HEK293 (cell line): ENCODE measurements at regions not wholly inside any gene's neighbourhood (a gene's known extent, or its start where the extent isn't known, plus 50 kb on each side); places are given as distances from the start of the nearest gene placed in this dataset.

ENCODE experiments used
- GFI1B ChIP-seq: fragments of 450-650 bp; formaldehyde crosslinking; IDR thresholded peaks from 2 replicates; pipeline ENCODE4 v1.5.1; 2016; ENCODE audit warnings: missing biosample characterization, missing genetic modification characterization
- IKZF3 ChIP-seq: fragments of 450-650 bp; IDR thresholded peaks from 2 replicates; pipeline ENCODE4 v1.5.0; 2018; ENCODE audit warnings: missing biosample characterization, mild to moderate bottlenecking, missing genetic modification characterization, moderate library complexity
- MZF1 ChIP-seq: fragments of 450-650 bp; formaldehyde crosslinking; IDR thresholded peaks from 2 replicates; pipeline ENCODE4 v1.5.1; 2017; ENCODE audit warnings: missing biosample characterization, missing genetic modification characterization, borderline replicate concordance
- OSR2 ChIP-seq: fragments of 450-650 bp; formaldehyde crosslinking; IDR thresholded peaks from 2 replicates; pipeline ENCODE4 v1.5.1; 2016; ENCODE audit warnings: missing biosample characterization, missing genetic modification characterization
- RBAK ChIP-seq: fragments of 450-650 bp; formaldehyde crosslinking; IDR thresholded peaks from 2 replicates; pipeline ENCODE4 v1.5.1; 2016; ENCODE audit warnings: missing biosample characterization, missing genetic modification characterization
- WT1 ChIP-seq: fragments of 450-650 bp; formaldehyde crosslinking; IDR thresholded peaks from 2 replicates; pipeline ENCODE4 v1.5.1; 2016; ENCODE audit warnings: missing biosample characterization, missing genetic modification characterization
- ZFP69B ChIP-seq: fragments of 450-650 bp; formaldehyde crosslinking; IDR thresholded peaks from 2 replicates; pipeline ENCODE4 v1.5.1; 2016; ENCODE audit warnings: missing biosample characterization, missing genetic modification characterization
- ZIC2 ChIP-seq: fragments of 450-650 bp; formaldehyde crosslinking; IDR thresholded peaks from 2 replicates; pipeline ENCODE4 v1.5.1; 2016; ENCODE audit warnings: missing biosample characterization, missing genetic modification characterization
- ZNF24 ChIP-seq: fragments of 450-650 bp; formaldehyde crosslinking; IDR thresholded peaks from 2 replicates; pipeline ENCODE4 v1.5.1; 2016; ENCODE audit warnings: missing biosample characterization, missing genetic modification characterization
- ZNF274 ChIP-seq, 2 experiments: fragments of 200-500 bp in 1 of 2; fragments of 450-650 bp in 1 of 2; sonication (Bioruptor generic) in 1 of 2; formaldehyde crosslinking in 1 of 2; IDR thresholded peaks; 2 replicates each; pipeline versions ENCODE4 v1.5.1 to v1.6.1; 2014 to 2016; ENCODE audit warnings: borderline replicate concordance in 1 of 2, inconsistent platforms in 1 of 2, low read length in 1 of 2, missing biosample characterization in 1 of 2, missing genetic modification characterization in 1 of 2
- ZNF426 ChIP-seq: fragments of 450-650 bp; formaldehyde crosslinking; IDR thresholded peaks from 2 replicates; pipeline ENCODE4 v1.5.1; 2017; ENCODE audit warnings: missing biosample characterization, missing genetic modification characterization, mild to moderate bottlenecking, inconsistent platforms, moderate library complexity
- ZNF555 ChIP-seq: fragments of 450-650 bp; formaldehyde crosslinking; conservative IDR thresholded peaks from 2 replicates; pipeline ENCODE4 v1.5.1; 2017; ENCODE audit warnings: missing biosample characterization, mild to moderate bottlenecking, missing genetic modification characterization, inconsistent platforms
- ZNF561 ChIP-seq: fragments of 450-650 bp; IDR thresholded peaks from 2 replicates; pipeline ENCODE4 v1.5.1; 2018; ENCODE audit warnings: missing biosample characterization, missing genetic modification characterization, borderline replicate concordance
- ZNF571 ChIP-seq: fragments of 450-650 bp; formaldehyde crosslinking; IDR thresholded peaks from 2 replicates; pipeline ENCODE4 v1.5.0; 2017; ENCODE audit warnings: missing biosample characterization, missing genetic modification characterization
- ZNF596 ChIP-seq: fragments of 450-650 bp; IDR thresholded peaks from 2 replicates; pipeline ENCODE4 v1.5.0; 2018; ENCODE audit warnings: missing biosample characterization, mild to moderate bottlenecking, missing genetic modification characterization, moderate library complexity
- ZNF610 ChIP-seq: fragments of 450-650 bp; formaldehyde crosslinking; IDR thresholded peaks from 2 replicates; pipeline ENCODE4 v1.5.1; 2016; ENCODE audit warnings: missing biosample characterization, missing genetic modification characterization, borderline replicate concordance
- ZNF629 ChIP-seq: fragments of 450-650 bp; formaldehyde crosslinking; IDR thresholded peaks from 2 replicates; pipeline ENCODE4 v1.5.1; 2017; ENCODE audit warnings: missing biosample characterization, missing genetic modification characterization
- ZNF791 ChIP-seq: fragments of 450-650 bp; formaldehyde crosslinking; IDR thresholded peaks from 2 replicates; pipeline ENCODE4 v1.5.1; 2016; ENCODE audit warnings: missing biosample characterization, missing genetic modification characterization
- TF ChIP-seq, protein P1 (sequence below): fragments of 450-650 bp; formaldehyde crosslinking; IDR thresholded peaks from 2 replicates; pipeline ENCODE4 v1.5.1; 2017; ENCODE audit warnings: missing biosample characterization, missing genetic modification characterization
- TF ChIP-seq, protein P2 (sequence below): fragments of 450-650 bp; IDR thresholded peaks from 2 replicates; pipeline ENCODE4 v1.5.1; 2018; ENCODE audit warnings: missing biosample characterization, mild to moderate bottlenecking, missing genetic modification characterization
- TF ChIP-seq, protein P3 (sequence below): fragments of 450-650 bp; formaldehyde crosslinking; IDR thresholded peaks from 2 replicates; pipeline ENCODE4 v1.5.1; 2017; ENCODE audit warnings: missing biosample characterization, missing genetic modification characterization
- TF ChIP-seq, protein P4 (sequence below): fragments of 450-650 bp; formaldehyde crosslinking; IDR thresholded peaks from 2 replicates; pipeline ENCODE4 v1.5.1; 2016; ENCODE audit warnings: missing biosample characterization, missing genetic modification characterization, low read depth
- TF ChIP-seq, protein P5 (sequence below): fragments of 450-650 bp; formaldehyde crosslinking; IDR thresholded peaks from 2 replicates; pipeline ENCODE4 v1.5.1; 2016; ENCODE audit warnings: missing biosample characterization, missing genetic modification characterization
- TF ChIP-seq, protein P6 (sequence below): fragments of 450-650 bp; formaldehyde crosslinking; IDR thresholded peaks from 2 replicates; pipeline ENCODE4 v1.5.1; 2016; ENCODE audit warnings: missing biosample characterization, missing genetic modification characterization, borderline replicate concordance
- TF ChIP-seq, protein P7 (sequence below): fragments of 450-650 bp; formaldehyde crosslinking; IDR thresholded peaks from 2 replicates; pipeline ENCODE4 v1.5.1; 2017; ENCODE audit warnings: missing biosample characterization, missing genetic modification characterization

DNA sequence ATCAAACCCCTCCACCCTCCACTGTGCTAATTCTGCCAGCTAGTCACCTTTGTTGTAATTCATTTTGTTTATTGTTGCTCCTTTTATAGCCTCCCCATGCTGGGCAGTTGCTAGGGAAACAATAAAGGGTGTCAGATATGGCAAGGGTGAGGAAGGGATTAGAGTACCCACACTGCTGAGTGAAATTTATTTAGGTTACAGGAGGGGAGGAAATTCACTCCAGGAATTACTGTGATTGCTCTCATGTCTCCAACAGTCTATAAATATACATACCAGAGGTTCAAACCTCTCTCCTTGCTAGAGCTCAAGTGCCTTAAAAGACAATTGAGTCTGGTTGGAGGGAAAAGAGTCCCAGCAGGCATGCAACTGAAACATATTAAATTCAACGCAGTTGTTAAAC, 90.6 kb upstream of the ADGRF1 start (continued):
- TF ChIP-seq, protein P1, sequence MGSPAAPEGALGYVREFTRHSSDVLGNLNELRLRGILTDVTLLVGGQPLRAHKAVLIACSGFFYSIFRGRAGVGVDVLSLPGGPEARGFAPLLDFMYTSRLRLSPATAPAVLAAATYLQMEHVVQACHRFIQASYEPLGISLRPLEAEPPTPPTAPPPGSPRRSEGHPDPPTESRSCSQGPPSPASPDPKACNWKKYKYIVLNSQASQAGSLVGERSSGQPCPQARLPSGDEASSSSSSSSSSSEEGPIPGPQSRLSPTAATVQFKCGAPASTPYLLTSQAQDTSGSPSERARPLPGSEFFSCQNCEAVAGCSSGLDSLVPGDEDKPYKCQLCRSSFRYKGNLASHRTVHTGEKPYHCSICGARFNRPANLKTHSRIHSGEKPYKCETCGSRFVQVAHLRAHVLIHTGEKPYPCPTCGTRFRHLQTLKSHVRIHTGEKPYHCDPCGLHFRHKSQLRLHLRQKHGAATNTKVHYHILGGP = peak; percentile 56; the same call in 1 of the 2 replicates
- TF ChIP-seq ZNF629 = 0 out of 2 replicates have a peak, but pooled peaks have one; percentile 46
- TF ChIP-seq, protein P2, sequence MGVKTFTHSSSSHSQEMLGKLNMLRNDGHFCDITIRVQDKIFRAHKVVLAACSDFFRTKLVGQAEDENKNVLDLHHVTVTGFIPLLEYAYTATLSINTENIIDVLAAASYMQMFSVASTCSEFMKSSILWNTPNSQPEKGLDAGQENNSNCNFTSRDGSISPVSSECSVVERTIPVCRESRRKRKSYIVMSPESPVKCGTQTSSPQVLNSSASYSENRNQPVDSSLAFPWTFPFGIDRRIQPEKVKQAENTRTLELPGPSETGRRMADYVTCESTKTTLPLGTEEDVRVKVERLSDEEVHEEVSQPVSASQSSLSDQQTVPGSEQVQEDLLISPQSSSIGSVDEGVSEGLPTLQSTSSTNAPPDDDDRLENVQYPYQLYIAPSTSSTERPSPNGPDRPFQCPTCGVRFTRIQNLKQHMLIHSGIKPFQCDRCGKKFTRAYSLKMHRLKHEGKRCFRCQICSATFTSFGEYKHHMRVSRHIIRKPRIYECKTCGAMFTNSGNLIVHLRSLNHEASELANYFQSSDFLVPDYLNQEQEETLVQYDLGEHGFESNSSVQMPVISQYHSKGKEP (tag by site-specific recombination) = peak; percentile 88
- TF ChIP-seq, protein P3, sequence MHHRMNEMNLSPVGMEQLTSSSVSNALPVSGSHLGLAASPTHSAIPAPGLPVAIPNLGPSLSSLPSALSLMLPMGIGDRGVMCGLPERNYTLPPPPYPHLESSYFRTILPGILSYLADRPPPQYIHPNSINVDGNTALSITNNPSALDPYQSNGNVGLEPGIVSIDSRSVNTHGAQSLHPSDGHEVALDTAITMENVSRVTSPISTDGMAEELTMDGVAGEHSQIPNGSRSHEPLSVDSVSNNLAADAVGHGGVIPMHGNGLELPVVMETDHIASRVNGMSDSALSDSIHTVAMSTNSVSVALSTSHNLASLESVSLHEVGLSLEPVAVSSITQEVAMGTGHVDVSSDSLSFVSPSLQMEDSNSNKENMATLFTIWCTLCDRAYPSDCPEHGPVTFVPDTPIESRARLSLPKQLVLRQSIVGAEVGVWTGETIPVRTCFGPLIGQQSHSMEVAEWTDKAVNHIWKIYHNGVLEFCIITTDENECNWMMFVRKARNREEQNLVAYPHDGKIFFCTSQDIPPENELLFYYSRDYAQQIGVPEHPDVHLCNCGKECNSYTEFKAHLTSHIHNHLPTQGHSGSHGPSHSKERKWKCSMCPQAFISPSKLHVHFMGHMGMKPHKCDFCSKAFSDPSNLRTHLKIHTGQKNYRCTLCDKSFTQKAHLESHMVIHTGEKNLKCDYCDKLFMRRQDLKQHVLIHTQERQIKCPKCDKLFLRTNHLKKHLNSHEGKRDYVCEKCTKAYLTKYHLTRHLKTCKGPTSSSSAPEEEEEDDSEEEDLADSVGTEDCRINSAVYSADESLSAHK (tag by site-specific recombination) = peak; percentile 74
- TF ChIP-seq ZNF24 (tag by site-specific recombination) = peak; percentile 26; the same call in 1 of the 2 replicates
- peak; percentile 83 for TF ChIP-seq IKZF3 (tag by site-specific recombination)
- no peak for TF ChIP-seq ZNF555 (tag by site-specific recombination)
- TF ChIP-seq, protein P4, sequence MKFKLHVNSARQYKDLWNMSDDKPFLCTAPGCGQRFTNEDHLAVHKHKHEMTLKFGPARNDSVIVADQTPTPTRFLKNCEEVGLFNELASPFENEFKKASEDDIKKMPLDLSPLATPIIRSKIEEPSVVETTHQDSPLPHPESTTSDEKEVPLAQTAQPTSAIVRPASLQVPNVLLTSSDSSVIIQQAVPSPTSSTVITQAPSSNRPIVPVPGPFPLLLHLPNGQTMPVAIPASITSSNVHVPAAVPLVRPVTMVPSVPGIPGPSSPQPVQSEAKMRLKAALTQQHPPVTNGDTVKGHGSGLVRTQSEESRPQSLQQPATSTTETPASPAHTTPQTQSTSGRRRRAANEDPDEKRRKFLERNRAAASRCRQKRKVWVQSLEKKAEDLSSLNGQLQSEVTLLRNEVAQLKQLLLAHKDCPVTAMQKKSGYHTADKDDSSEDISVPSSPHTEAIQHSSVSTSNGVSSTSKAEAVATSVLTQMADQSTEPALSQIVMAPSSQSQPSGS (tag by site-specific recombination) = peak; percentile 8; the same call in 1 of the 2 replicates
- TF ChIP-seq GFI1B (tag by site-specific recombination) = peak; percentile 72; the same call in 1 of the 2 replicates
- TF ChIP-seq ZNF571 (tag by site-specific recombination) = no peak
- TF ChIP-seq MZF1 (tag by site-specific recombination) = peak; percentile 64; the same call in 1 of the 2 replicates
- TF ChIP-seq ZNF561 = peak; percentile 99
- TF ChIP-seq ZFP69B (tag by site-specific recombination) = no peak
- no peak for TF ChIP-seq ZNF274 (IDR thresholded peaks at IDR 0.05; ENCODE audit: low read length)
- no peak for TF ChIP-seq ZNF274 (tag by site-specific recombination; IDR thresholded peaks at IDR 0.05; ENCODE audit: borderline replicate concordance)
- no peak for TF ChIP-seq ZNF791 (tag by site-specific recombination)
- TF ChIP-seq ZNF610 = 0 out of 2 replicates have a peak, but pooled peaks have one; percentile 36
- no peak for TF ChIP-seq RBAK (tag by site-specific recombination)
- TF ChIP-seq, protein P5, sequence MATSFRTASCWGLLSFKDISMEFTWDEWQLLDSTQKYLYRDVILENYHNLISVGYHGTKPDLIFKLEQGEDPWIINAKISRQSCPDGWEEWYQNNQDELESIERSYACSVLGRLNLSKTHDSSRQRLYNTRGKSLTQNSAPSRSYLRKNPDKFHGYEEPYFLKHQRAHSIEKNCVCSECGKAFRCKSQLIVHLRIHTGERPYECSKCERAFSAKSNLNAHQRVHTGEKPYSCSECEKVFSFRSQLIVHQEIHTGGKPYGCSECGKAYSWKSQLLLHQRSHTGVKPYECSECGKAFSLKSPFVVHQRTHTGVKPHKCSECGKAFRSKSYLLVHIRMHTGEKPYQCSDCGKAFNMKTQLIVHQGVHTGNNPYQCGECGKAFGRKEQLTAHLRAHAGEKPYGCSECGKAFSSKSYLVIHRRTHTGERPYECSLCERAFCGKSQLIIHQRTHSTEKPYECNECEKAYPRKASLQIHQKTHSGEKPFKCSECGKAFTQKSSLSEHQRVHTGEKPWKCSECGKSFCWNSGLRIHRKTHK (tag by site-specific recombination) = no peak
- TF ChIP-seq, protein P6, sequence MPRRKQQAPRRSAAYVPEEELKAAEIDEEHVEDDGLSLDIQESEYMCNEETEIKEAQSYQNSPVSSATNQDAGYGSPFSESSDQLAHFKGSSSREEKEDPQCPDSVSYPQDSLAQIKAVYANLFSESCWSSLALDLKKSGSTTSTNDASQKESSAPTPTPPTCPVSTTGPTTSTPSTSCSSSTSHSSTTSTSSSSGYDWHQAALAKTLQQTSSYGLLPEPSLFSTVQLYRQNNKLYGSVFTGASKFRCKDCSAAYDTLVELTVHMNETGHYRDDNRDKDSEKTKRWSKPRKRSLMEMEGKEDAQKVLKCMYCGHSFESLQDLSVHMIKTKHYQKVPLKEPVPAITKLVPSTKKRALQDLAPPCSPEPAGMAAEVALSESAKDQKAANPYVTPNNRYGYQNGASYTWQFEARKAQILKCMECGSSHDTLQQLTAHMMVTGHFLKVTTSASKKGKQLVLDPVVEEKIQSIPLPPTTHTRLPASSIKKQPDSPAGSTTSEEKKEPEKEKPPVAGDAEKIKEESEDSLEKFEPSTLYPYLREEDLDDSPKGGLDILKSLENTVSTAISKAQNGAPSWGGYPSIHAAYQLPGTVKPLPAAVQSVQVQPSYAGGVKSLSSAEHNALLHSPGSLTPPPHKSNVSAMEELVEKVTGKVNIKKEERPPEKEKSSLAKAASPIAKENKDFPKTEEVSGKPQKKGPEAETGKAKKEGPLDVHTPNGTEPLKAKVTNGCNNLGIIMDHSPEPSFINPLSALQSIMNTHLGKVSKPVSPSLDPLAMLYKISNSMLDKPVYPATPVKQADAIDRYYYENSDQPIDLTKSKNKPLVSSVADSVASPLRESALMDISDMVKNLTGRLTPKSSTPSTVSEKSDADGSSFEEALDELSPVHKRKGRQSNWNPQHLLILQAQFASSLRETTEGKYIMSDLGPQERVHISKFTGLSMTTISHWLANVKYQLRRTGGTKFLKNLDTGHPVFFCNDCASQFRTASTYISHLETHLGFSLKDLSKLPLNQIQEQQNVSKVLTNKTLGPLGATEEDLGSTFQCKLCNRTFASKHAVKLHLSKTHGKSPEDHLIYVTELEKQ (tag by site-specific recombination) = no peak; the same call in 1 of the 2 replicates
- TF ChIP-seq WT1 (tag by site-specific recombination) = peak; percentile 99
- TF ChIP-seq ZNF426 = no peak
- TF ChIP-seq ZIC2 (tag by site-specific recombination) = peak; percentile 94
- TF ChIP-seq OSR2 (tag by site-specific recombination) = peak; percentile 79; the same call in 1 of the 2 replicates
- TF ChIP-seq, protein P7, sequence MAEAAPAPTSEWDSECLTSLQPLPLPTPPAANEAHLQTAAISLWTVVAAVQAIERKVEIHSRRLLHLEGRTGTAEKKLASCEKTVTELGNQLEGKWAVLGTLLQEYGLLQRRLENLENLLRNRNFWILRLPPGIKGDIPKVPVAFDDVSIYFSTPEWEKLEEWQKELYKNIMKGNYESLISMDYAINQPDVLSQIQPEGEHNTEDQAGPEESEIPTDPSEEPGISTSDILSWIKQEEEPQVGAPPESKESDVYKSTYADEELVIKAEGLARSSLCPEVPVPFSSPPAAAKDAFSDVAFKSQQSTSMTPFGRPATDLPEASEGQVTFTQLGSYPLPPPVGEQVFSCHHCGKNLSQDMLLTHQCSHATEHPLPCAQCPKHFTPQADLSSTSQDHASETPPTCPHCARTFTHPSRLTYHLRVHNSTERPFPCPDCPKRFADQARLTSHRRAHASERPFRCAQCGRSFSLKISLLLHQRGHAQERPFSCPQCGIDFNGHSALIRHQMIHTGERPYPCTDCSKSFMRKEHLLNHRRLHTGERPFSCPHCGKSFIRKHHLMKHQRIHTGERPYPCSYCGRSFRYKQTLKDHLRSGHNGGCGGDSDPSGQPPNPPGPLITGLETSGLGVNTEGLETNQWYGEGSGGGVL = peak; percentile 65; the same call in 1 of the 2 replicates
- peak; percentile 35; the same call in 1 of the 2 replicates for TF ChIP-seq ZNF596 (tag by site-specific recombination)
